GM18519 (cell line): ENCODE measurements at regions not wholly inside any gene's neighbourhood (a gene's known extent, or its start where the extent isn't known, plus 50 kb on each side); places are given as distances from the start of the nearest gene placed in this dataset.
"Not testable (repeated sequence)": the region's sequence is repeated elsewhere in the genome, so short reads cannot be mapped to it uniquely, and the experiment has no call there.

ENCODE experiments used
- ATAC-seq: cut with Tn5 transposase; IDR thresholded peaks from one replicate; pipeline ENCODE4 v1.9.1; 2021; ENCODE audit warnings: mild to moderate bottlenecking, moderate library complexity; ENCODE audit not compliant: unreplicated experiment, low FRiP score

DNA sequence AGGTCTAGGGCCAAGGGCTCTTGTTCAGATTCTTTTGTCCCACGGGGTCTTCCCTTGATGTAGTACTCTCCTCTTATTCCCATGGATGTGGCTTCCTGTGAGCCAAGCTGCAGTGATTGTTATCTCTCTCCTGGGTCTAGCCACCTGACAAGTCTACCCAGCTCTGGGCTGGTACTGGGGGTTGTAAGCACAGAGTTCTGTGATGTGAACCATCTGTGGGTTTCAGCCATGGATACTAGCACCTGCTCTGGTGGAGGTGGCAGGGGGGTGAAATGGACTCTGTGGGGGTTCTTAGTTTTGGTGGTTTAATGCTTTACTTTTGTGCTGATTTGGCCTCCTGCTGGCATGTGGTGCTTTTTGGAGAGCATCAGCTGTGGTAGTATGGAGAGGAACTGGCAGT is 350.8 kb downstream of the DNAJB9 start:
- ATAC-seq, result no peak

DNA sequence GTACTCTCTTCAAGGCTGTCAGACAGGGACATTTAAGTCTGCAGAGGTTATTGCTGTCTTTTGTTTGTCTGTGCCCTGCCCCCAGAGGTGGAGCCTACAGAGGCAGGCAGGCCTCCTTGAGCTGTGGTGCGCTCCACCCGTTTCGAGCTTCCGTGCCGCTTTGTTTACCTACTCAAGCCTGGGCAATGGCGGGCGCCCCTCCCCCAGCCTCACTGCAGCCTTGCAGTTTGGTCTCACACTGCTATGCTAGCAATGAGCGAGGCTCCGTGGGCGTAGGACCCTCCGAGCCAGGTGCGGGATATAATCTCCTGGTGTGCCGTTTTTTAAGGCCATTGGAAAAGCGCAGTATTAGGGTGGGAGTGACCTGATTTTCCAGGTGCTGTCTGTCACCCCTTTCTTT is 373.4 kb downstream of the DNAJB9 start:
- not testable (repeated sequence) for ATAC-seq

DNA sequence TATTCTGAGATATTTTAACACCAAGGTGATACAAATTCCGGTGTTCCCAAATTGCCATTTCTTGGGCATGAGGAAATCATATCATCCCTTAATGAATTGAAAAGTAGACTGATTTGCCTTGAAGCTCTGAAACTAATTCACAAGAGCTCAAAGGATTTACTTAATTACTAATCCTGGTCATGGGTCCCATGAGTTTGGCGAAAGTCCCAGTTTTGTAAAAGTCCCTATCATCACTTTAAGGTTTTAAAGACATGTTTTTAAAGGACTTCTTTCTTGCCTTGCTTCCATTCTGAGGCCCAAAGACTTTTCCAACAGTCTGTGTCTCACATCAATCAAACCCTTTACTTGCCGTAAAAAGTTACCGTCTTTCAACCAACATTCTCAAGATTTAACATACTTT is 377.9 kb downstream of the DNAJB9 start:
- ATAC-seq, result no peak

DNA sequence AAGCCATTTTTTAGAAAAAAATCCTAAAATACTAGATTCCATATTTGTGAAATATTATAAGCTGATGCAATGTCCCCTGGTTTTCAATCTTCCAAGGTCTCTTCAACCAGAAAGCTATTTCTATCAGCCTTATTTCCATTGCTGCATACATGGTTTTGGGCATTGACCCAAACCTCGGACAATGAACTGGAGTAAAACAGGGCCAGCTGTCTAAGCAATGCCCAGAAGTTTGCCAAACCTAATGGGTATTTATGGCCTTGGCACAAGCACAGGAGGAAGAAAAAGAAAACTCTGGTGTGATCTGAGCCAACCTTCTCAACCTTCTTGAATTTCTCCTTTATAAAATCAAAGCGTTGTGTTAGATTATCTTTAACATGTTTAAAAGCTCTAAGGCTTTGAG is 402.3 kb downstream of the DNAJB9 start:
- no peak for ATAC-seq

DNA sequence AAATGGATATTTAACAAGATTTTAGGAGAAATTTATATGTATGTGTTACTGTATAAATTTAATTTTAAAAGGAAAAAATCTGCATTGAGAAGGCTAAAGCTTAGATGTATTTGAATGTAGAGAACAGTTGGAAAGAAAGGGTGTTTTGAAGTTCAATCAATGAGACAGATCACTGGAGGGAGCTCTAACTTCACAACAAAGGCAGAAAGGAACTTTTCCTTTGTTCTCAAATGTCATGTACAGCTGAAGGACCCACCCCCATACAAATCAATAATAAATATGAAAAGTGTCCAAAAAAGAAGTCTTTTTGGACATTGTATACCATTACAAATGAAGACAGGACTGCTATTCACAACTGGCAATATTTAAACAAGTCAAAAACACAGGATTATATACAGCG is 403.4 kb downstream of the DNAJB9 start:
- no peak for ATAC-seq

DNA sequence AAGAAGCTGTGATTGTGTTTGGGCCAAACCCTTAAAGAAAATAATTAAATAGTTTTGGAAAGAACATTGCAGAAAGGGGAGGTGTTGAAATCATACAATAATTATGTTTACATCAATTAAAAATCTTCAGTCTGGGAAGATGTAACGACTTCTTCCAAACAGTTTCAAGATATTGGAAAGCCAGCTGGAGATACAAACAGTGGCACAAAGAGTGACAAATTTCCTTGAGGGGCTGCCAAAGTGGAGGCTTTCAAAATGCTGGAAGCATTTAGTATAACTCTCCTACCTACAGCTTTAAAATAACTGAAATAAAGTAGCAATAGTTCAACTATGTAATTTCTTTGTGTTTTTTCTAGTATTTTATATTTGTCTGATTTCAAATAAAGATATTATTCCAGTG is 405.0 kb downstream of the DNAJB9 start:
- no peak for ATAC-seq

DNA sequence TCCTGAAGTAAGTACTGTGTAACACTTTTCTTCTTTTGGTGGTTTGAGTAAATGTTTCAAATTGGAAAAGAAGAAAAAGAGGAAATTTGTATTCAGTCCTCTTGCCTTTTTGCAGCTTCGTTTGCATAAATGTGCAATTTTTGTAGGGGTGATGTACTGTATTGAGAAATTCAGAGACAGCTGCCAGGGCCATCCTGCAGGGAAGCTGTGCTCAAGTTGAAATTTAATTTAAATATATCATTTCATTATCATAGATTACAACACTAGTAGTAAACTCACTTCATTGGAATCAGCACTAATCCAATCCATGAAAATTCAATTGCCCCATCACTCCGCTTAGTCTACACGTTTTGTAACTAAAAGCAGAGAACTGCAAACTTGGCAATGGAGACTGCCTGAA is 415.4 kb downstream of the DNAJB9 start:
- no peak for ATAC-seq

DNA sequence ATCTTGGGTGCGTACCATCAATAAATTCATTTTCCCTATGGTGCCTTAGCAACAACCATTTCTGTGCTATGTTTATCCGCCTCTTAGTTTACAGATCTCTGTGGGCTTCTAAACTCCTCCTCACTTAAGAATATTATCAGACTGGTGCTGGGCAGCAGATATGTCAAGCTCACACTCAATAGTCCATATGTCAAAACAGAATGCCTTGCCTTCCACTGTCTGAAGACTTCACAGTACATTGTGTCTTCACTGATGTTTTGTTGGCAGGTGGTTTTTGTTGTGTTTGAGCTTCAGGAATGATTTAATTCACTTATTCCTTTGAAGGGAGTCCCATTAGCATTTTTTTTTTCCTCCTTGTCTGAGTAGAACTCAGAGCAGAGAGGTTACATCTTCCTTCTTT is 419.6 kb downstream of the DNAJB9 start:
- no peak for ATAC-seq

DNA sequence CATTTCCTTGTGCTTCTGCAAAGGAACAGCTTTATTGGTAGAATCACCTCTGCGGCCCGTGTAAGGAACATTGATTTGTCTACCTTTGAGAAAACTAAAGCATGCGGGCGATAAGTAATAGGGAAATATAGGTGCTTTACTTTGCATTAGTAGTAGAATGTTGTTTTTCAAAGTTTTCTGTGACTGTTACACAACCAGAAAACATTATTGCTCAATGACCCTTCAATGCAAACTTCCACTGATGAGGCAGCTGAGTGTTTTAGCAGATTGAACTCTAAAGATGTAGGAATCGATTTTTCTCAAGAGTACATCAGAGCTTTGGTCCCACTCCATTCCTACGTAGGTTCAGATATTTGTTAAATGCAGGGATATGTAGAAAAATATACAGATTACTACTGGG is 427.8 kb downstream of the DNAJB9 start:
- no peak for ATAC-seq

DNA sequence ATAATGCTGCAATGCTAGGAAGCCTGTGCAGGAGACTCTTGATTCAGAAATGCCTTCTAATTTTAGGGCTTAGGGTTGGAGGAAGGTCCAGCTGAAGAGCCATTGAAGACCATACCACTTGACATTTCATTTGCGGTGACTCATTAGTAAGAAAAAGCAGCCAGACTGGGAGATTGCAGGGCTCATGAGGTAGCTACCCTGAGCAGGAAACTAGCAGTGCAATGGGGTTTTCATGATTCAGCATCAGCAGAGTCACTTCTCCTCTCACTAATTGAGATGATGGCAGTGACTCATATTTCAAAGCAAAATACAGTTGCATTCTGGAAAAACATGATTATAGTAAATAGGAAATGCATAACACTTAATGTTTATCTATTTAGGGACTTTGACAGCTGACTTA is 434.1 kb downstream of the DNAJB9 start:
- no peak for ATAC-seq

DNA sequence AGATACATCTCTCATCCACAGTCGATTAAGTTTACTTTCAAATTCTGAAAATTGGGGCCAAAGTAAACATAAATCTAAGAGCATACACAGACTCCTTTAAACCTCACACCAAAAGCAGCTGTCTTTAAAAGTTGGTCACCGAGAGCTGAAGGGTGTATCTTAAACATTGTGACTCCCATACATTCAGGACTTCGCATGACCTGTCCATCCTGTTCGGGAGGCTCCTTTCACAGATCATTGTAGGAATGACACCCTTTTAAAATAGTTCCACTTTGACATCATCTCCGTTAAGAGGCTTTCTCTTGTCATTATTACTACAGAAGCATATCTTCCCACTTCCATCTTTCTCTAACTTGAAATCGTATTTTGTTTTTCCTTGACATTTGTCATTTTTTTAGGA is 440.0 kb downstream of the DNAJB9 start:
- ATAC-seq, result no peak

DNA sequence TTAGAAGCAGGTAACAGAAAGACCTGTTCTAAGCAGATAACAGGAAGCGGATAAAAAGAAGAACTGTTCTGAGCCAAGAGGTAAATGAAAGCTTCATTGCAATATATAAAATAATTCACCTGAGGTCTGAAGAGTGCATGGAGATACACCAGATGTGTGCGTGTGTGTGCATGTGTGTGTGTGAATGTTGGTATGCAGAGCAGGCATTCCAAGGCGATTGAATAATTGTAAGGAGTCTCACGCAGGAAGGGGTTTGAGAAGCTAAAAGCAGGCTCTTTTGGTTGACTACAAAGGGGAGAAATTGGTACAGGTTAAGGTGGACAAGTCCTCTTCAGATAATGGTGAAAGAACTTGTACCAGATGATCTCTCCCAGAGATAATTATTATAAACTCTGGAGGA is 450.6 kb downstream of the DNAJB9 start:
- ATAC-seq, result no peak

DNA sequence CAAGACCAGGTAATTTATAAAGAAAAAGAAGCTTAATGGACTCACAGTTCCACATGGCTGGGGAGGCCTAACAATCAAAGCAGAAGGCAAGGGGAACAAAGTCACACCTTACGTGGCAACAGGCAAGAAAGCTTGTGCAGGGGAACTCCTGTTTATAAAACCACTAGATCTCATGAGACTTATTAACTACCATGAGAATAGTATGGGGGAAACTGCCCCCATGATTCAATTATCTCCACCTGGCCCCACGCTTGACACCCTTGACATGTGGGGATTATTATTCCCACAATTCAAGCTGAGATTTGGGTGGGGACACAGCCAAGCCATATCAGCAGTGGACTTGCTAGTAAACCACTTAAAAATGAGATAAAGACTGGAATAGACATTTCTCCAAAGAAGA is 451.7 kb downstream of the DNAJB9 start:
- ATAC-seq, result no peak

DNA sequence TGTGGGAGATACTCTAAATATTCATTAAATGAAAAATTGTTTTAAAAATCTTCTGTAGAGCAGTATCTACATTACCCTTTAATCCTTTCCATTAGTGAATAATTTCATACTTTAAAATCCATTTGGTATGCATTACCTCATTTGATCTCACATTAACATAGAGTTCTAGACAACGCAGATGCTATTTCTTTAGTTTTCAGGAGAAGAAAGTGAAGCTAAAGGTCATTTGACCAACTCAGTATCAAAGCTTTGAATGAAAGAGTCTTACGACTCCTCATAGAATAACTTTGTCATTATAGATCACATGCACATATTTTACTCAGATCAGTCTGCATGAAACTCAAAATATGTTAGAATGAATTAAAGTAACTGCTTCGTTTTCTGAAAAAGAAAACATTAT is 460.2 kb downstream of the DNAJB9 start:
- ATAC-seq, result no peak

DNA sequence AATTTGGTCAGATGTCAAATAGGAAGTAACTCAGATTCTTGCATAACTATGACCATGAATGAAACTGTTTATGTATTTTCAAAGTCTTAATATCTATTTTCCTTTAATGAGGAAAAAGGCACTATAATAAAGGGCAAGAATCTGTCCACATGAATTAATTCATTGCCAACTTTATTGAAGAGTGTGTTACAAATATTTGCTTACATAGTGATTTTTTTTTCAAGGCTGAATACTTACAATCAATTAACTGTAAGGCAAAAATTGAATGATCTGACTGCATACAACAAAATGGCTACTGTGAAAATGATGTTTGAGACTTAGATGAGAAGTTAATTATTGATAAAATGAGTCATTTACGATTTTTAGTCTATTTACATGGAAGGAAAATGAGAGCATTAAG is 475.0 kb downstream of the DNAJB9 start:
- ATAC-seq, result no peak

DNA sequence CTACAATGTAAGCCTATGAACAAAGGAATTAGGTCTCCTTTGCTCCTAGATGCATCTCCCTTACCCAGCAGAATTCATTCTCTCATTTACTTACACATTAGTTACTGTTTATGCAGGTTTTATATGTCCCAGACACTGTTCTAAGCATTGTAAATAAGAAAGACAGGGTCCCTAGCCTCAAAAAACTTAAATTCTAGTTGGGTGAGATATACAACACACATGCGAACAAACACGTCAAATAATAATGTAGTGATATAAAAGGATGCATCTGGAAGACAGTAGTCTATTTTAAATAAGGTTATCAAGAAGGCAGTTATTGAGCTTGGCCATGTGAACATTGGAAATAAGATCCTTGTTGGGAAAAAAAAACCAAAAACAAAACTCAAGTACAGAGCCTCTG is 479.7 kb downstream of the DNAJB9 start:
- ATAC-seq, result no peak

DNA sequence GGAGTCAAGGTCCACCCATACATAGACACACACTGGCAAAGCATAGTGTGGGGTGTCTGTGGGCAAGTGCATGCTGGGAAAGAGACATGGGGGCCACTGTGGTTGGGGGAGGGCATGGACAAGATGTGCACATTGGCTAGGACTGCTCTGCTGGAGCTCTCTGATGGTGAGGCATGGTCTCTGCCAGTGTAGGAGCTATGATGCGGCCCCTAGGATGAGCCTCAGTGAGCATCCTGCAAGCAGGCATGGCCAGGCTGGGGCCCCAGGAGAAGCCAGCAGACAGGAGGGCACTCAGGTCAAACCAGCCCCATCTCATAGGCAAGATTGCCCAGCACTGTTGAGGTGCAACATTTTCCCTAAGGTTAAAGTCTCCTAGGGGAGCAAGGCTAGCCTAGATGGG is 489.4 kb downstream of the DNAJB9 start:
- ATAC-seq, result no peak

DNA sequence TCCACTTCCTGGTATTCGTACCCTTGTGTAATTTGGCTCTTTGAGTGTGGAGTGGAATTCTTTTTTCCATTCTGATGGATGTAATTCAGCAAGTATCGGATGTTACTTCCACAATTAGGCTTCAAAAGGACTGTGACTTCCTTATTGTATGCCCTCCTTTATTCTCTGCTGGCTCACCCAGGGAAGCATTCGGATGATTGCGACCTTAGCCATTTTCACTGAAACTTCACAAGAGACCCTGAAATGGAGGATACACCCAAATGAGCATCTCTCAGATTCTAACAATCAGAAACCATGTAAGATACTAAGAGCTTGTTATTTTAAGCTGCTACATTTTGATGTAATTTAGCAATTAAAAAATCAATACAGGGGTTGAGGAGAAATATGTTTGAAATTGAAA is 493.1 kb downstream of the DNAJB9 start:
- no peak for ATAC-seq

DNA sequence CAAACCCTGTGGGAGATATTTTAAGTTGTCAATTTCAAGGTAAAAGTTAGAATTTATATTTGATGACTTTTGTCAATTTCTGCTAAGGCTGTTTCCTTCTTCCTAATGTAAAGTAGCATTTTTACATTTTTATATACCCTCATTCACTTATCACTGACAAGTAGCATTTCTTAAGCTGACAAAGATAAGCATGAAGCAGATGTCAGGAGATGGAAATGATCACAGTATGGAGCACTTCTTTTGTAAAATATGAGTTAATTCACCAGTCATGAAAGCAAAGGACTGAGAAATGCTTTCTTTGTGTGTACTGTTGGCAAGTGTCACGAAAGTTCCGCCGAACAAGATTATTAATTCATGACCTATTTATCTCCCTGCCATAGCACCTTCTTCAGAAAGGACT is 503.9 kb downstream of the DNAJB9 start:
- no peak for ATAC-seq

DNA sequence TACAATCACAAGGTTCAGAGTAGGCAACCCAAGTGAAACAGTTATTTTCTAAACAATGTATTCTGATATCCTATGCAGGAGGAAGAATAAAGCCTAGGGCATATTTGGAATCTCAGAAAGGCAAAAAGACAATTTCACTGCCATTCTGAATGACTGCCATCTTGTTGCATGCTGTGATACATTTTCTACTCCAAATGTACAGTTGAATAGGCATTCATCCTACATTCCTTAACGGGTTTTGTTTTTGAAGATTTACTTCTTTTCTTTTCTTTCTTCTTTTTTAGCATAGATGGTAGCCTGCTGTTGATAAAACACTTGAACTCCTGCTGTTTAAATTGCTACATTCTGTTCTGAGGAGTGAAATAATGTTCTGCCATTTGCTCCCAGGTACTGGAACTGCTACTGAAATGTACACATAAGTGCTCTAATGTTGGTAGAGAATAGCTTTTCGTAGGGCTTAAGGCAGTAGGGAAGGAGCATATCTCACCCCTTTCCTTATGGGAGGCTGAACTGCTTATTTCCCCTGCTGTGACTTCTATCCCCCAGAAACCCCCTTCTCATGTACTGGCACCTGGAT is 506.8 kb downstream of the DNAJB9 start:
- no peak for ATAC-seq

DNA sequence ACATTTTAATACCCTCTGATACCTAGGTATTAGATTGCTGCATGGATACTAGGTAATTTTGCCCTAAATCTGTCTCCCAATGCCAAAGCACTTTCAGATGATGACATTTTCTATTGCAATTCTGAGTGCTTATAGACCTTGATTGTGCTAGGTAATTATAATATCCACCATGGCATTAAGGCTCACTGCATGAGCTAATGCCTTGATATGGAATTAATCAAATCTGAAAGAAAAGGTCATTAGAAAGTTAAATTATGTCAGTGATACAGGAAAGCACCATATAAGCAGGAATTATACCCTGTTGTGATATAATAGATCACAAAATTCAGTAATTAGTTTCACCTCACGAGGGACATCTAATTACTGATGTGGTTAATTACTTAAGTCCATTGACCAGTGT is 521.4 kb downstream of the DNAJB9 start:
- ATAC-seq, result no peak

DNA sequence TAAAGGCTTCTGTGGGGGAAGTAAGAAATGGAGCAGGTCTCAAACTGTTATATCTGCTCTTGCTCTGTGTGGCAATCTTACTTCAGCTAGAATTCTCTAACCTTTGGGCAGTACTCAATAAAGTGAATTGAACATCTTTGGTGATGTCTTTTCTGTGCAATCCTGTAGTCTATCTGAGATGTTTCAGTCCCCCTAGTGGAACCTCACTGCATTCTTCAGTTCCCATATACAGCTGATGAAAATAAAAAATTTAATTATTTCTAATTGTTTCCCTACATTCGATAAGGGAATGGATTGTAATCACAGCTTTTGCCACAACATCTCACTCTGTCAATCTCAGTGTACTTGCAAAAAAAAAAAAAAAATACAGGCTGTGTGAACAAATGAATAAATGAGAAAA is 522.6 kb downstream of the DNAJB9 start:
- no peak for ATAC-seq

DNA sequence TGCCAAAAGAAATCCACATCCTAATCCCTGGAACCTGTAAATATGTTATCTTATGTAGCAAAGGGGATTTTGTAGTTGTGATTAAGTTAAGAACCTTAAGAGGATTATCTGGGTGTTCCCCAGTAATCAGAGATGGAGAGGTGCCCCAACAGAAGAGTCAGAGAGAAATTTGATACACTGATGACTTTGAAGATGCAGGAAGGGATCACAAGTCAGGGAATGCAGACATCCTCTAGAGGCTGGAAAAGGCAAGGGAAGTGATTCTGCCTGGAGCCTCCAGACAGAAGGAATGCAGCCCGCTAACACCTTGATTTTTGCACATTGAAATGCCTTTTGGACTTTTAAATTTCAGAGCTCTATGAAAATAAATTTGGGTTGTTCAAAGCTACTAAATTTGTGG is 531.7 kb downstream of the DNAJB9 start:
- no peak for ATAC-seq
